Activated gamma-delta T cell treated with Interleukin-2 at 50 U/mL for 16 hours (primary cell): ENCODE measurements at regions not wholly inside any gene's neighbourhood (a gene's known extent, or its start where the extent isn't known, plus 50 kb on each side); places are given as distances from the start of the nearest gene placed in this dataset.
"Not testable (repeated sequence)": the region's sequence is repeated elsewhere in the genome, so short reads cannot be mapped to it uniquely, and the experiment has no call there.

ENCODE experiments used
- DNase-seq: peaks from one replicate; pipeline ENCODE4 v3.0.0-alpha.2; 2020

- no peak for DNase-seq
Observed at GRCh38 chr7:8938044-8938805, 504.8 kb downstream of the NXPH1 start.

GRCh38 chr7:8939446-8939845 is 506.0 kb downstream of the NXPH1 start:
- DNase-seq: no peak

GRCh38 chr7:8963722-8964121 is 530.3 kb downstream of the NXPH1 start:
- DNase-seq: no peak

GRCh38 chr7:8965177-8965576 is 531.8 kb downstream of the NXPH1 start:
- DNase-seq: no peak

- DNase-seq: no peak
Observed at GRCh38 chr7:8973601-8974000, 540.2 kb downstream of the NXPH1 start.

GRCh38 chr7:8975681-8976080 is 542.3 kb downstream of the NXPH1 start:
- DNase-seq: no peak

GRCh38 chr7:8982338-8982992 is 549.1 kb downstream of the NXPH1 start:
- no peak for DNase-seq

GRCh38 chr7:8985255-8985654 is 551.8 kb downstream of the NXPH1 start:
- no peak for DNase-seq

- no peak for DNase-seq
Observed at GRCh38 chr7:8988267-8988666, 554.9 kb downstream of the NXPH1 start.

- DNase-seq: no peak
Observed at GRCh38 chr7:8991159-8991558, 557.8 kb downstream of the NXPH1 start.

GRCh38 chr7:8998762-8999161 is 565.4 kb downstream of the NXPH1 start:
- DNase-seq: no peak

GRCh38 chr7:9013940-9014339 is 580.5 kb downstream of the NXPH1 start:
- DNase-seq: no peak

- DNase-seq: no peak
Observed at GRCh38 chr7:9017286-9017685, 583.9 kb downstream of the NXPH1 start.

GRCh38 chr7:9022456-9022855 is 589.0 kb downstream of the NXPH1 start:
- no peak for DNase-seq

- no peak for DNase-seq
Observed at GRCh38 chr7:9023675-9024294, 590.4 kb downstream of the NXPH1 start.

- DNase-seq: no peak
Observed at GRCh38 chr7:9026121-9026520, 592.7 kb downstream of the NXPH1 start.

GRCh38 chr7:9028012-9028411 is 594.6 kb downstream of the NXPH1 start:
- DNase-seq: no peak

- no peak for DNase-seq
Observed at GRCh38 chr7:9029681-9030530, 596.5 kb downstream of the NXPH1 start.

- DNase-seq: no peak
Observed at GRCh38 chr7:9030976-9031375, 597.6 kb downstream of the NXPH1 start.

GRCh38 chr7:9031386-9031785 is 598.0 kb downstream of the NXPH1 start:
- DNase-seq: no peak

- DNase-seq: no peak
Observed at GRCh38 chr7:9036080-9036479, 602.7 kb downstream of the NXPH1 start.

GRCh38 chr7:9071160-9071762 is 637.9 kb downstream of the NXPH1 start:
- DNase-seq: no peak

GRCh38 chr7:9075774-9076173 is 642.4 kb downstream of the NXPH1 start:
- not testable (repeated sequence) for DNase-seq
